HG02642 (cell line): ENCODE measurements at regions not wholly inside any gene's neighbourhood (a gene's known extent, or its start where the extent isn't known, plus 50 kb on each side); places are given as distances from the start of the nearest gene placed in this dataset.

Source experiments
- ATAC-seq: cut with Tn5 transposase; IDR thresholded peaks from one replicate; pipeline ENCODE4 v1.9.1; 2021; ENCODE audit warnings: mild to moderate bottlenecking; ENCODE audit not compliant: unreplicated experiment, poor library complexity

GRCh38 chr2:33671198-33671597, 72.1 kb upstream of the FAM98A start:
- no peak for ATAC-seq

GRCh38 chr2:33670392-33670937, 71.4 kb upstream of the FAM98A start:
- no peak for ATAC-seq

GRCh38 chr2:33666879-33667278, 67.8 kb upstream of the FAM98A start:
- no peak for ATAC-seq

GRCh38 chr2:33665039-33665438, 65.9 kb upstream of the FAM98A start:
- ATAC-seq = no peak

- no peak for ATAC-seq
These were observed 61.5 kb upstream of the FAM98A start for GRCh38 chr2:33660416-33661123.

GRCh38 chr2:33655626-33656320, 56.7 kb upstream of the FAM98A start:
- no peak for ATAC-seq

- no peak for ATAC-seq
These were observed 53.7 kb upstream of the FAM98A start for GRCh38 chr2:33652830-33653229.

- ATAC-seq = no peak
These were observed 51.1 kb upstream of the FAM98A start for GRCh38 chr2:33650171-33650570.
